ENCODE measurements at regions not wholly inside any gene's neighbourhood (a gene's known extent, or its start where the extent isn't known, plus 50 kb on each side); places are given as distances from the start of the nearest gene placed in this dataset.

DNA sequence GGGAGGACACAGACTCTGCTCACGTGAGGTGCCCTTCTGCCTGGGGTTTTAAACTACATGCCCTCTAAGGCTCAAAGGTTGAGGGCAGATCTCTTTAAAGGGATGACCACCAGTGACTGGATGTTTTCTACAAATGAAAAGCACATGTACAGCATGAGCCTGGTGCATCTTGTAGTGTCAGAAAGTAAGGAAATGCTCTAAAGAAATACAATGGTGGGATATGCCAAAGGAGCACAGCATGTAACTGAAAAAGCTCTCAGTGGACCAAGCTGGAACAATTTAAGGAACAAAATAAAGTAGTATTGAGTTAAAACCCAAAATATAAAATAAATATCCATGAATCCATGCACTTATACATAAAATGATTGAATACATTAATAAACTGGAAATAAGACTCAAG is 78.3 kb upstream of the SEMA6D start:
- H2AK5ac ChIP-seq (ENCODE audit: insufficient read length, low read length) = no peak overlapping the region
- H3K18ac ChIP-seq (ENCODE audit: insufficient read length, low read depth, low read length) = no peak overlapping the region
- no peak overlapping the region for H3K9ac ChIP-seq (ENCODE audit: extremely low read depth, insufficient read length, low read length)
- no peak overlapping the region for H4K5ac ChIP-seq (ENCODE audit: insufficient read length, low read depth, low read length)
- H3K4me1 ChIP-seq (ENCODE audit: insufficient read depth, low read length) = no peaks in the 10 kb centered on the region
- no peak overlapping the region for H2BK5ac ChIP-seq (ENCODE audit: insufficient read length, low read length)
- H3K9me3 ChIP-seq (ENCODE audit: control insufficient read depth, low read depth, low read length) = no peaks in the 10 kb centered on the region
- no peak overlapping the region for H2BK120ac ChIP-seq (ENCODE audit: low read depth, low read length, poor library complexity, severe bottlenecking)
- Mint-ChIP-seq H3K9me3 (no peaks in the 10 kb centered on the region), H3K4me1 (no peaks in the 10 kb centered on the region; a peak in 1 of 4 replicates), H3K36me3 (ENCODE audit: insufficient read depth in 1 of 3, low read depth in 3 of 3) (no peaks in the 10 kb centered on the region), H3K27me3 (ENCODE audit: low read depth) (no peaks in the 10 kb centered on the region), H3K4me3 (no peak overlapping the region), H3K27ac (no peak overlapping the region)
- H3K27me3 ChIP-seq (ENCODE audit: insufficient read depth, low read length) = no peaks in the 10 kb centered on the region
- H2BK20ac ChIP-seq (ENCODE audit: low read depth, low read length, poor library complexity, severe bottlenecking) = no peak overlapping the region
- no peak overlapping the region for H3K4me2 ChIP-seq (ENCODE audit: insufficient read depth, insufficient read length, low read length)
- no peak overlapping the region for H3K27ac ChIP-seq (ENCODE audit: insufficient read length, low read depth, low read length)
- DNase-seq = no peak
- H2BK15ac ChIP-seq (ENCODE audit: low read depth, low read length) = no peak overlapping the region
- H3T11ph ChIP-seq (ENCODE audit: low read length) = no peak overlapping the region
- no peak overlapping the region; the same call in 1 of the 2 replicates for H3K14ac ChIP-seq (ENCODE audit: insufficient read depth, low read length)
- WGBS (ENCODE audit: extremely low coverage, insufficient read length, low lambda C conversion rate) = no CpG with 5 or more reads among the region's 1 CpG
- no peaks in the 10 kb centered on the region for H3K79me1 ChIP-seq (ENCODE audit: insufficient read depth, low read depth, low read length, poor library complexity, severe bottlenecking)
- no peak overlapping the region for H2BK12ac ChIP-seq (ENCODE audit: insufficient read length, low read depth, low read length)
- no peak overlapping the region for H4K91ac ChIP-seq (ENCODE audit: insufficient read length, low read depth, low read length)
- TF ChIP-seq, protein P1, sequence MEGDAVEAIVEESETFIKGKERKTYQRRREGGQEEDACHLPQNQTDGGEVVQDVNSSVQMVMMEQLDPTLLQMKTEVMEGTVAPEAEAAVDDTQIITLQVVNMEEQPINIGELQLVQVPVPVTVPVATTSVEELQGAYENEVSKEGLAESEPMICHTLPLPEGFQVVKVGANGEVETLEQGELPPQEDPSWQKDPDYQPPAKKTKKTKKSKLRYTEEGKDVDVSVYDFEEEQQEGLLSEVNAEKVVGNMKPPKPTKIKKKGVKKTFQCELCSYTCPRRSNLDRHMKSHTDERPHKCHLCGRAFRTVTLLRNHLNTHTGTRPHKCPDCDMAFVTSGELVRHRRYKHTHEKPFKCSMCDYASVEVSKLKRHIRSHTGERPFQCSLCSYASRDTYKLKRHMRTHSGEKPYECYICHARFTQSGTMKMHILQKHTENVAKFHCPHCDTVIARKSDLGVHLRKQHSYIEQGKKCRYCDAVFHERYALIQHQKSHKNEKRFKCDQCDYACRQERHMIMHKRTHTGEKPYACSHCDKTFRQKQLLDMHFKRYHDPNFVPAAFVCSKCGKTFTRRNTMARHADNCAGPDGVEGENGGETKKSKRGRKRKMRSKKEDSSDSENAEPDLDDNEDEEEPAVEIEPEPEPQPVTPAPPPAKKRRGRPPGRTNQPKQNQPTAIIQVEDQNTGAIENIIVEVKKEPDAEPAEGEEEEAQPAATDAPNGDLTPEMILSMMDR (conservative IDR thresholded peaks at IDR 0.05) = no peak
- H3K23ac ChIP-seq (ENCODE audit: insufficient read length, low read depth, low read length) = no peak overlapping the region
- no peak overlapping the region for H3K56ac ChIP-seq (ENCODE audit: insufficient read length, low read depth, low read length)
- no peaks in the 10 kb centered on the region for H3K79me2 ChIP-seq (ENCODE audit: insufficient read depth, low read length)
- no peak overlapping the region for H3K4ac ChIP-seq (ENCODE audit: low read depth, low read length)
- no peaks in the 10 kb centered on the region for H3K23me2 ChIP-seq (ENCODE audit: insufficient read length, low read depth, low read length, poor library complexity, severe bottlenecking)
- H4K8ac ChIP-seq (replicated peaks; ENCODE audit: insufficient read length, low read depth, low read length) = no peak overlapping the region
- H4K20me1 ChIP-seq (ENCODE audit: control insufficient read depth, insufficient read depth, insufficient read length) = no peaks in the 10 kb centered on the region
- H2AFZ ChIP-seq (ENCODE audit: low read length) = no peak overlapping the region

All from H9 (cell line).